OCI-LY1 (cell line): ENCODE measurements at regions not wholly inside any gene's neighbourhood (a gene's known extent, or its start where the extent isn't known, plus 50 kb on each side); places are given as distances from the start of the nearest gene placed in this dataset.

Experiments used
- H2AFZ ChIP-seq: fragments of 200-600 bp; sonication (generic), shearing (Covaris generic); 2 replicates; pipeline ENCODE4 v1.6.0; 2014; ENCODE audit warnings: antibody characterized with exemption, mild to moderate bottlenecking, low read length
- H3F3A ChIP-seq: fragments of 200-600 bp; sonication (generic), shearing (Covaris generic); 2 replicates; pipeline ENCODE4 v1.6.0; 2014; ENCODE audit warnings: mild to moderate bottlenecking, antibody characterized with exemption, low read length, moderate library complexity; ENCODE audit not compliant: insufficient read depth
- H3K27ac ChIP-seq: fragments of 200-600 bp; sonication (generic); 2 replicates; pipeline ENCODE4 v1.5.1; 2014; ENCODE audit warnings: low read length, mixed run types, mild to moderate bottlenecking, low read depth; ENCODE audit not compliant: poor library complexity, severe bottlenecking
- H3K27me3 ChIP-seq: fragments of 200-600 bp; sonication (generic); 2 replicates; pipeline ENCODE4 v1.6.0; 2014; ENCODE audit warnings: antibody characterized with exemption, mild to moderate bottlenecking, low read length, moderate library complexity; ENCODE audit not compliant: insufficient read depth
- H3K36me3 ChIP-seq: fragments of 200-600 bp; sonication (generic); 2 replicates; pipeline ENCODE4 v1.6.1; 2014; ENCODE audit warnings: mild to moderate bottlenecking, antibody characterized with exemption, low read length, moderate library complexity, mixed read lengths; ENCODE audit not compliant: insufficient read depth
- H3K4me1 ChIP-seq: fragments of 200-600 bp; sonication (generic); 2 replicates; pipeline ENCODE4 v1.5.1; 2014; ENCODE audit warnings: mild to moderate bottlenecking, low read length, moderate library complexity; ENCODE audit not compliant: insufficient read depth, severe bottlenecking
- H3K4me2 ChIP-seq: fragments of 200-600 bp; sonication (generic), shearing (Covaris generic); 2 replicates; pipeline ENCODE4 v1.6.1; 2014; ENCODE audit warnings: low read length
- H3K4me3 ChIP-seq: fragments of 200-600 bp; sonication (generic); 2 replicates; pipeline ENCODE4 v1.5.1; 2014; ENCODE audit warnings: low read length, low read depth, mild to moderate bottlenecking, mixed read lengths; ENCODE audit not compliant: poor library complexity, severe bottlenecking
- H3K79me2 ChIP-seq: fragments of 200-600 bp; shearing (Covaris generic); 2 replicates; pipeline ENCODE4 v1.6.1; 2016; ENCODE audit warnings: mixed run types, low read length, mixed read lengths; ENCODE audit not compliant: insufficient read depth
- H3K9ac ChIP-seq: fragments of 200-600 bp; sonication (generic), shearing (Covaris generic); 2 replicates; pipeline ENCODE4 v1.6.1; 2014; ENCODE audit warnings: mild to moderate bottlenecking, low read length, mixed read lengths
- H3K9me2 ChIP-seq: fragments of 200-600 bp; sonication (generic), shearing (Covaris generic); 2 replicates; pipeline ENCODE4 v1.6.1; 2014; ENCODE audit warnings: low read depth, mild to moderate bottlenecking, low read length, mixed read lengths
- H3K9me3 ChIP-seq: fragments of 200-600 bp; shearing (Covaris generic); 2 replicates; pipeline ENCODE4 v1.6.1; 2014; ENCODE audit warnings: low read length, mixed read lengths
- H4K20me1 ChIP-seq: fragments of 200-600 bp; sonication (generic), shearing (Covaris generic); 2 replicates; pipeline ENCODE4 v1.6.0; 2016; ENCODE audit warnings: mild to moderate bottlenecking, low read length; ENCODE audit not compliant: insufficient read depth
- CTCF ChIP-seq: fragments of 200-600 bp; sonication (generic), shearing (Covaris generic); IDR thresholded peaks from 2 replicates; pipeline ENCODE4 v1.5.1; 2017; ENCODE audit warnings: mild to moderate bottlenecking, antibody characterized with exemption, low read length, moderate library complexity, mixed read lengths
- EZH2 ChIP-seq: fragments of 200-600 bp; sonication (generic), shearing (Covaris generic); IDR thresholded peaks from 2 replicates; pipeline ENCODE4 v1.8.0; 2017; ENCODE audit warnings: borderline replicate concordance, mixed run types, mild to moderate bottlenecking, antibody characterized with exemption, low read length, moderate library complexity, mixed read lengths

GRCh38 chr5:136538534-136538933, 173.2 kb upstream of the TRPC7 start:
- Histone ChIP-seq H3K27ac (no peak overlapping the region), H3K36me3 (no peaks in the 10 kb centered on the region), H3K9ac (no peak overlapping the region), H3K4me2 (no peak overlapping the region), H3K79me2 (no peaks in the 10 kb centered on the region), H3K4me3 (no peak overlapping the region), H3F3A (no peaks in the 10 kb centered on the region), H4K20me1 (no peaks in the 10 kb centered on the region), H3K27me3 (no peaks in the 10 kb centered on the region), H3K4me1 (no peaks in the 10 kb centered on the region), H2AFZ (no peak overlapping the region), H3K9me2 (no peaks in the 10 kb centered on the region), H3K9me3 (no peaks in the 10 kb centered on the region)
- TF ChIP-seq EZH2 = no peak
- no peak for TF ChIP-seq CTCF

GRCh38 chr5:136529081-136529480, 163.7 kb upstream of the TRPC7 start:
- Histone ChIP-seq H3K79me2 (no peaks in the 10 kb centered on the region), H3K27me3 (no peaks in the 10 kb centered on the region), H3K36me3 (no peaks in the 10 kb centered on the region), H3K9me3 (no peaks in the 10 kb centered on the region), H3K4me2 (no peak overlapping the region), H3K4me3 (no peak overlapping the region), H3F3A (no peaks in the 10 kb centered on the region), H4K20me1 (no peaks in the 10 kb centered on the region), H3K9me2 (no peaks in the 10 kb centered on the region), H3K27ac (no peak overlapping the region), H2AFZ (no peak overlapping the region), H3K4me1 (no peaks in the 10 kb centered on the region), H3K9ac (no peak overlapping the region)
- TF ChIP-seq EZH2 = no peak
- TF ChIP-seq CTCF = no peak

GRCh38 chr5:136528481-136529030, 163.2 kb upstream of the TRPC7 start:
- H3K4me3 ChIP-seq = no peak overlapping the region
- no peak overlapping the region for H2AFZ ChIP-seq
- no peaks in the 10 kb centered on the region for H3K36me3 ChIP-seq
- H3K9me2 ChIP-seq = no peaks in the 10 kb centered on the region
- TF ChIP-seq CTCF (no peak), EZH2 (no peak)
- H3K79me2 ChIP-seq = no peaks in the 10 kb centered on the region
- no peaks in the 10 kb centered on the region for H3K4me1 ChIP-seq
- no peaks in the 10 kb centered on the region for H3K9me3 ChIP-seq
- H3K27ac ChIP-seq = no peak overlapping the region
- no peaks in the 10 kb centered on the region for H3K27me3 ChIP-seq
- no peaks in the 10 kb centered on the region for H3F3A ChIP-seq
- no peak overlapping the region for H3K4me2 ChIP-seq
- H3K9ac ChIP-seq = no peak overlapping the region
- no peaks in the 10 kb centered on the region for H4K20me1 ChIP-seq
